HG02588 (cell line): ENCODE measurements at regions not wholly inside any gene's neighbourhood (a gene's known extent, or its start where the extent isn't known, plus 50 kb on each side); places are given as distances from the start of the nearest gene placed in this dataset.

ENCODE experiments used
- ATAC-seq: cut with Tn5 transposase; IDR thresholded peaks from one replicate; pipeline ENCODE4 v1.9.1; 2021; ENCODE audit warnings: mild to moderate bottlenecking, moderate library complexity; ENCODE audit not compliant: unreplicated experiment

DNA sequence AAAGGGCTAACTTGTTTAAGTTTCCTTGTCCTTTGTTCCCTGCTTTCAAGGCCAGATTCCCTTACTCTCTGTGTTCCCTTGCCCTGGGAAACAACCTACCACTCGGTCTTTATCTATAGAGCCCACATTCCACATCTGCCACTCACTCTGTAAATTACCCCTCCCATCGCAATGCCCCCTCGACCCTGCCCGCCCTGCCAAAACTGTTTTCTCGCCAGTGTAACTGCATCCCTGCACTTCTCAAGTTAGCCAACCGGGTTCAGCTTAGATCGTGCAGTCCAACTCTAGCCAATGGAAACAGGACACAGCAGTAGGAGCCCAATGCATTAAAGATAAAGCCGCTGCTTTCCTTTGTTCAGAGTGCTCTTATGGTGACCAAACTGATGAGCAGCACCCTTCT is 263.6 kb downstream of the TBL1XR1 start:
- no peak for ATAC-seq

- ATAC-seq: no peak
These were observed 264.8 kb downstream of the TBL1XR1 start for GRCh38 chr3:176932433-176932832.

DNA sequence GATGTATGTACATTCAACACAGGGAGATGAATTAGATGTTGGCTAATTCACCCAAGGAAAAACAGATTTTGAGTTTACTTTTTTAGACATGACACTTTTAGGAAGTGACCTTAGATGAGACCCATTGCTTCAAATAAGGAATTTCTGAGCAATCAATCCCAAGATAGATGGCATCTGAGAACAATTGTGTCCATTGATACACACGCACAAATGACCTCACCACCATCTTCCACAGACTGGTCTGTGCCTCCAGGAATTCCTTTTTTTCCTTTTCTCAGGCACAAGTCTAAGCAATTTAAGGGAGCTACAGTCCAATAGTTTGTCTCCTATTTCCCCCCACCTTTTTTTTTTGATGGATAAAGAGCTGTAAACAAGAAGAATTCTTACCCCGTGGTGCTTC is 265.3 kb downstream of the TBL1XR1 start:
- ATAC-seq: no peak

GRCh38 chr3:176930942-176931341 is 266.3 kb downstream of the TBL1XR1 start:
- no peak for ATAC-seq

- ATAC-seq: no peak
These were observed 268.7 kb downstream of the TBL1XR1 start for GRCh38 chr3:176928582-176928931.

DNA sequence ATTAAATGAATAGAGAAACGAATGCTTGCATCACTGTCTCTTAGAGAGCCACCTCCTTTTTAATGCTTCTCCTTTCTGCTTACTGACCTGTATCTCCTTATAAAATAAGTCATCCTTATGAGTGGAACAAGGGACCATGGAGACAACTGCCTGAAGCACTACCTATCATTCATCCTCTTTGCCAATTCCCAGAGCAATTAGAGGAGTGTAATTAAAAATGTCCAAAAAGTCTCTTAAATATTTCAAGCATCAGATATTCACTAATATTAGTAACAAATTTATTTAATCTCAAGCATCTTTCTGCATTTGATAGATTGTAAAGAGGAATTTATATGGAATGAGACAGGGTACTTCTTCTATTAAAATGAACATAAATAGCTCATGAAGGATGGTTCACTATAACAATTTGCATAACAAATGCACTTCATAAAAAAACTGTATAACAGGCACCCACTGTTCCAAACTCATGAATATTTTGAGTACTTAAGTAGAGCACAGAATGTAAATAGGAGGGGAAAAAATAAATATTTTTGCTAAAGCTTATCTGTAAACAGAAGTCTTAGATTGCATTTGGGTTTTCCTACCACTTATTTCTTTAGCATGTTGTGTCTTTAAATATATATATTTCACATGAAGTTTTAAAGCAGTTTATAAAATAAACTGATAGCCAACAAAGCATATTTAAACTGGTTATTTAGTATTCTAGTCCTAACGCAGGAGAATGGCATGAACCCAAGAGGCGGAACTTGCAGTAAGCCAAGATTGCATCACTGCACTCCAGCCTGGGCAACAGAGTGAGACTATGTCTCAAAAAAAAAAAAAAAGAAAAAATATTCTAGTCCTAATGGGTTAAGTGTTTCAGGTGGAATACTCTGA is 269.3 kb downstream of the TBL1XR1 start:
- no peak for ATAC-seq

DNA sequence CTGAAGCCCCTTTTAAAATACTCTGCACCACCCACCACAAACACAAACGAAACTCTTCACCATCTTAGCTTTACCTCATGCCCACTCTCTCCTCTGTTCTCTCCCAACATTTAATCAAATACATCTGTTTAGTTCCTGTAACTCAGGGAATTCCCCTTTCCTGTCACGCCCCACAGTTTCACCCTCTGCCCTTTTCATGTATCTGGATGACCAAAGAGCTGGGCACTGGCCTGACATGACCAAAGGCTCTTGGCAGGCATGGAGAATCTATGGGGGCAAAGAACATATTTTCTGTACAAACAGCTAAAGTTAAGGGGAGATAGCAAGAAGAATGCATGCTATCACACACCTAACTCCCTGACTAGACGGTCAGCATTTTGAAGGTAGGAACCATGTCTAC is 270.0 kb downstream of the TBL1XR1 start:
- no peak for ATAC-seq

DNA sequence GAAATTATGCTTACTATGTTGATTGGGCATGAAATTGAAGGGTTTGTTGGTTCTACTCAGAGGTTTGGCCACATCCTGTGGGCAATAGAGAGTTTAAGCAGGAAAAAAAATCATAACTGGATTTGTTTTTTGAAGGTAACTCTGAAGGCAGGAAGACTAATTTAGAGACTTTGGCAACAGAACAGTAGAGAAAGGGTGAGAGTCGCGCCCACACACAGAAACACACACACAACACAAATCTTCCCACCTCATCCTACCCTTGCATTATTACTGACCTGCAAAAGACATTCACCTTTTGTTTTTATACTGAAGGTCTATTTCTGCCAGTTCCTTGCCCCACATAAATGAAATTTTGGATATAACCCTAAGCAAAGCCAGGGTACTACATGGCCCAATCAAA is 270.6 kb downstream of the TBL1XR1 start:
- ATAC-seq: no peak

DNA sequence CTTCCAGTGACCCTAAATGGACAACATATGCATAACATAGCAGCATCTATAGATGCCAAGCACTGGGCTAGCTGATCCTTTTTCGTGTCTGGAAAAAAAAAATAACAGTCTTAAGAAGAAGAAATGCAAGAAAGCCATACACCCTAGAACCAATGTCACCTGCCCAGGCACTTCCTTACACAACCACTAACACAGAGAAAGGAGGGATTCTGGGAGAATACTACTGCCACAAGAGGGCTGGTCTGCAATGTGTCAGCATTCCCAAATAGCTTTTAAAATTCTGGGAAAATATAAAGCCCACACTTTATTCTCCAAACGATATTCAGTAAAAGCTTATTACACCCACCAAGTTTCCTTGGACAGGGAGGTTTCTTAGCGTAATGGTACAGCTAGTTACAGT is 271.2 kb downstream of the TBL1XR1 start:
- no peak for ATAC-seq

GRCh38 chr3:176920766-176921160 is 276.5 kb downstream of the TBL1XR1 start:
- ATAC-seq: no peak

GRCh38 chr3:176919836-176920765 is 277.2 kb downstream of the TBL1XR1 start:
- ATAC-seq: no peak

GRCh38 chr3:176916777-176917176 is 280.5 kb downstream of the TBL1XR1 start:
- no peak for ATAC-seq

DNA sequence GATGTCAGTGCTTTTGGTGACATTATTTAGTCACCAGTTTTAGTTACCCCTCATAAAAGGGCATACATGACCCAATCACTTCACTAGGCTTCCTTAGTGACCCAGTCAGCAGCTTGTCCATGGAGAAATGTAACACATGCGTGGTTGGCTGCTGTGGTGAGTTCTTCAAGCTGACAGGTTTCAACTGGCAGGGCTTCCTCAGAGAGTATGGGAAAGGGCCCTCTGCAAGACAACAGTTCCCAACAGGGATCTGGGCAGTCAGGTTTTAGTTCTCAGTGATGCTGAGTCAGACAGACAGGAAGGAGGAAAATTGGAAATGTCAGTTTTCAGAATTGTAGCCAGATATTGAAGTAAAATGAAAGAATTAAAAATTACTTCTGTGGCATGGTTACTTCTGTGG is 282.5 kb downstream of the TBL1XR1 start:
- no peak for ATAC-seq

- no peak for ATAC-seq
These were observed 285.7 kb downstream of the TBL1XR1 start for GRCh38 chr3:176911579-176911978.

GRCh38 chr3:176909044-176909443 is 288.2 kb downstream of the TBL1XR1 start:
- ATAC-seq: no peak

DNA sequence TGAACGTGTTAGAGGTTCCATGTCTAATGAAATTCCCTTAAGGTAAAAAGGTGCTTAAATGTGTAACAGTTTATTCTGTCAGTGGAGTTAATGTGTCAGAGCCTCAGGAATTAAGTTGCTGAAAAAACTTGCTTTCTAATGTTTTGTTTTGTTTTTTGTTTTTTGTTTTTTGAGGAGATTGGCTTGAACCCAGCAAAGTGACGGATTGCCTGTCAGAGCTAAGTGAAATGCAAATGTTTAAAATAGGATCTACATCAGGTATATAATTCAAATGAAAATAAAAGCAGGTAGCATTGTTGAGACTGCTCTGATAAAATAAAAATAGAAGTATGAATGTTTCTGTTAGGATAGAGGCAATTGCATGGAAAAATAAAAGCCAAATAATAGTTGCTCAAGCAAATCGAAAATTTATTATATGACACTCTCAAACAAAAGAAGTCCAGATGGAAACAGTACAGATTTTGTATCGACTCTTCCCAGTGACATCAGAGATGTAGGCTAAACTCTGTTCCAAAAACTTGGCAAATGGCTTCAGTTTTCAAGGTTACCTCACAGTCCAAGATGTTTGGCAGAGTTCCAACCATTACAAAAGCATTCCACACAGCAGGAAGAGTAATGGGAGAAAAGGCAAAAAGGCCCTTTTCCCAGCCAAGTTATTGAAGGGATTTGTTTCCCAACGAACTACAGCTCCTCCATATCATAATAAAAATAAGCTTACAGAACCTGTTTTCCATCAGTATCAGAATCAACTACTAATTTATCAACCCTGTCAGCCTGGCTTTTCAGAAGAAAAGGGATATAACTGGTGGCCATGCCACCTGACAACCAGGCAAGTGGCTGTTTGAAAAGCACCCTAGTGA is 291.0 kb downstream of the TBL1XR1 start:
- ATAC-seq: no peak

GRCh38 chr3:176905331-176905730 is 292.0 kb downstream of the TBL1XR1 start:
- no peak for ATAC-seq

- ATAC-seq: no peak
These were observed 292.8 kb downstream of the TBL1XR1 start for GRCh38 chr3:176904506-176904905.

GRCh38 chr3:176896640-176897039 is 300.6 kb downstream of the TBL1XR1 start:
- ATAC-seq: no peak

DNA sequence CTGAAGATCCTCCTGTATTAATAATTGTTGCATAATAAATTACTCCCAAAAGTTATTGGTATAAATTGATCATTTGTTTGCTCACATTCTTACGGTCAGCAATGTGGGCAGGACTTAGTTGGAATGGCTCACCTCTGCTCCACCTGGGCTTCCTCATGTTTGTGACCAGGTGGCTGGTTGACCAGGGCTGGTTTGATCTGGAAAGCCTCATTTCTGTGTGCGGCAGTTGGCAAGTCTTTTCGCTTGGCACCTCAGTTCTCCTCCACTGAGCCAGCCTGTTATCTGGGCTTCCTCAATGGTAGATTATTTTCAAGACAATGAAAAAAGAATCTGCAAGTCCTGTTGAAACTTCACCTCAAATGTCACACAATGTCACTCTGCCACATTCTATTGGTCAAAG is 301.1 kb downstream of the TBL1XR1 start:
- no peak for ATAC-seq

DNA sequence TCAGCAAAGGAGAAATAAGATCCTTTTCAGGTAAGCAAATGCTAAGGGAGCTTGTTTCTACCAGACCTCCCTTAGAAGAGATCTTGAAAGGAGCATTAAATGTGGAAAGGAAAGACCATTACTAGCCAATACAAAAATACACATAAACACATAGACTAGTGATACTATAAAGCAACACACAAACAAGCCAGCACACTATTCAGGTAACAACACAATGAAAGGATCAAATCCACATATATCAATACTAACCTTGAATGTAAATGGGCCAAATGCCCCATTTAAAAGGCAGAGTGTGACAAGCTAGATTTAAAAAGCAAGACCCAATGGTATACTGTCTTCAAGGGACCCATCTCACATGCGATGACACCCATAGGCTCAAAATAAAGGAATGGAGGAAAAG is 317.6 kb downstream of the TBL1XR1 start:
- no peak for ATAC-seq
